Endothelial cell of umbilical vein (primary cell): ENCODE measurements at regions not wholly inside any gene's neighbourhood (a gene's known extent, or its start where the extent isn't known, plus 50 kb on each side); places are given as distances from the start of the nearest gene placed in this dataset.

Source experiments
- BruUV-seq: library from RNA; stranded (reverse); fragments of 400-500 nt; replicated peaks from 2 replicates; lab custom pipeline; 2021; lab: Mats Ljungman, UMichigan
- CTCF ChIA-PET: fragments of 300-600, 350-600 bp; sonication (Branson Sonifier 250); formaldehyde crosslinking; loops from one replicate; lab custom pipeline; 2021; ENCODE audit warnings: antibody characterized with exemption, inconsistent platforms; lab: Charles Lee
- POLR2A ChIA-PET: fragments of 300-600, 350-600 bp; sonication (Branson Sonifier 250); formaldehyde crosslinking; loops from one replicate; lab custom pipeline; 2021; ENCODE audit warnings: antibody characterized with exemption, inconsistent platforms; lab: Charles Lee
- DNase-seq: peaks from one replicate; pipeline ENCODE4 v3.0.0-alpha.2; 2011; ENCODE audit warnings: low read depth, low spot score
- FAIRE-seq: peaks from 2 replicates; lab custom pipeline; 2011; peaks lifted over from hg19 to GRCh38; lab: Jason Lieb, UNC
- H2AFZ ChIP-seq: 2 replicates; pipeline ENCODE4 v1.6.0; 2012; ENCODE audit warnings: low read depth, low read length, control low read depth, inconsistent platforms
- H3K27ac ChIP-seq: 2 replicates; pipeline ENCODE4 v1.5.1; 2011; ENCODE audit warnings: low read depth, mild to moderate bottlenecking, control low read depth, low read length, moderate library complexity; ENCODE audit not compliant: insufficient read depth
- H3K27me3 ChIP-seq, 2 experiments: 2 replicates each; pipeline versions ENCODE4 v1.6.0 to v1.6.1; 2011; ENCODE audit warnings: low read length in 2 of 2, mixed read lengths in 1 of 2; ENCODE audit not compliant: control insufficient read depth in 2 of 2, insufficient read depth in 2 of 2
- H3K36me3 ChIP-seq, 2 experiments: 2 replicates in 1 of 2; 3 replicates in 1 of 2; pipeline ENCODE4 v1.5.1; 2011; ENCODE audit warnings: low read length in 2 of 2, mild to moderate bottlenecking in 1 of 2, moderate library complexity in 1 of 2; ENCODE audit not compliant: control insufficient read depth in 2 of 2, insufficient read depth in 2 of 2; ENCODE audit errors: extremely low read depth in 1 of 2
- H3K4me1 ChIP-seq: 3 replicates; pipeline ENCODE4 v1.5.1; 2011; ENCODE audit warnings: mild to moderate bottlenecking, low read length; ENCODE audit not compliant: control insufficient read depth, insufficient read depth; ENCODE audit errors: extremely low read depth
- H3K4me2 ChIP-seq: 2 replicates; pipeline ENCODE4 v1.6.1; 2011; ENCODE audit warnings: low read length, control low read depth, mixed read lengths; ENCODE audit not compliant: insufficient read depth
- H3K4me3 ChIP-seq, 3 experiments: fragments of 200-600 bp in 1 of 3; sonication (generic), shearing (Covaris generic) in 1 of 3; replicated peaks in 1 of 3; 2 replicates each; pipeline ENCODE4 v1.5.1; 2011 to 2016; ENCODE audit warnings: control low read depth in 3 of 3, low read length in 3 of 3, mild to moderate bottlenecking in 2 of 3, inconsistent platforms in 1 of 3, low read depth in 1 of 3, moderate library complexity in 1 of 3; ENCODE audit not compliant: insufficient read depth in 1 of 3
- H3K79me2 ChIP-seq: 2 replicates; pipeline ENCODE4 v1.6.0; 2012; ENCODE audit warnings: low read length, inconsistent platforms; ENCODE audit not compliant: control insufficient read depth, insufficient read depth
- H3K9ac ChIP-seq: replicated peaks from 2 replicates; pipeline ENCODE3; 2011; ENCODE audit warnings: low read length, control low read depth; ENCODE audit not compliant: insufficient read depth; ENCODE audit errors: extremely low read depth
- H3K9me1 ChIP-seq: replicated peaks from 3 replicates; pipeline ENCODE4 v1.6.0; 2011; ENCODE audit warnings: mild to moderate bottlenecking, low read length; ENCODE audit not compliant: control insufficient read depth, insufficient read depth; ENCODE audit errors: extremely low read depth
- H3K9me3 ChIP-seq: replicated peaks from 2 replicates; pipeline ENCODE4 v1.5.1; 2012; ENCODE audit warnings: low read length, inconsistent platforms; ENCODE audit not compliant: control insufficient read depth, insufficient read depth
- H4K20me1 ChIP-seq: replicated peaks from 2 replicates; pipeline ENCODE3; 2011; ENCODE audit warnings: mild to moderate bottlenecking, low read length; ENCODE audit not compliant: control insufficient read depth, insufficient read depth; ENCODE audit errors: extremely low read depth
- EZH2 ChIP-seq: IDR thresholded peaks from 2 replicates; pipeline ENCODE4 v1.6.1; 2012; ENCODE audit warnings: borderline replicate concordance, low read depth, mild to moderate bottlenecking, moderate library complexity, low read length, inconsistent platforms; ENCODE audit not compliant: severe bottlenecking
- FOS ChIP-seq: IDR thresholded peaks from 2 replicates; pipeline ENCODE4 v1.6.1; 2011; ENCODE audit warnings: mild to moderate bottlenecking, low read length, moderate library complexity, borderline replicate concordance; ENCODE audit not compliant: insufficient read depth
- GATA2 ChIP-seq: IDR thresholded peaks from 2 replicates; pipeline ENCODE4 v1.7.0; 2011; ENCODE audit warnings: low read depth, mild to moderate bottlenecking, moderate library complexity, mixed read lengths, low read length; ENCODE audit not compliant: insufficient read length, insufficient read depth
- JUN ChIP-seq: IDR thresholded peaks from 2 replicates; pipeline ENCODE4 v1.6.1; 2011; ENCODE audit warnings: borderline replicate concordance, low read depth; ENCODE audit not compliant: insufficient read length, insufficient read depth
- MYC ChIP-seq: IDR thresholded peaks from one replicate; pipeline ENCODE4 v1.6.1; 2011; ENCODE audit warnings: mild to moderate bottlenecking, low read depth, low read length
- POLR2A ChIP-seq: IDR thresholded peaks from 2 replicates; pipeline ENCODE4 v1.6.1; 2012; ENCODE audit warnings: low read depth, mild to moderate bottlenecking, control low read depth, low read length
- POLR2AphosphoS5 ChIP-seq: IDR thresholded peaks from 2 replicates; pipeline ENCODE4 v1.6.1; 2012; ENCODE audit warnings: low read depth, mild to moderate bottlenecking, control low read depth, low read length, moderate library complexity; ENCODE audit not compliant: insufficient read depth
- dilution Hi-C: fragments of 300-500 bp; cut with MboI; formaldehyde crosslinking; loops from one replicate; pipeline ENCODE4 v1.15.0; 2019; ENCODE audit warnings: low sequenced_read_pairs; ENCODE audit not compliant: extremely low pct_ligation_motif_present
- intact Hi-C: fragments of 100-400 bp; cut with micrococcal nuclease; formaldehyde crosslinking; loops from one replicate; pipeline ENCODE4 v1.10.0; 2022
- TF ChIP-seq, protein P1 (sequence below): IDR thresholded peaks from 2 replicates; pipeline ENCODE4 v1.6.1; 2011; ENCODE audit not compliant: insufficient read depth, insufficient read length
- TF ChIP-seq, protein P2 (sequence below), 2 donors: IDR thresholded peaks; 1 replicate in 1 of 2; 2 replicates in 1 of 2; pipeline ENCODE4 v1.5.1; 2011; ENCODE audit warnings: low read length in 2 of 2, mild to moderate bottlenecking in 2 of 2, moderate library complexity in 2 of 2, control low read depth in 1 of 2, inconsistent platforms in 1 of 2, low read depth in 1 of 2; ENCODE audit not compliant: insufficient read depth in 1 of 2; ENCODE audit errors: extremely low read depth in 1 of 2

DNA sequence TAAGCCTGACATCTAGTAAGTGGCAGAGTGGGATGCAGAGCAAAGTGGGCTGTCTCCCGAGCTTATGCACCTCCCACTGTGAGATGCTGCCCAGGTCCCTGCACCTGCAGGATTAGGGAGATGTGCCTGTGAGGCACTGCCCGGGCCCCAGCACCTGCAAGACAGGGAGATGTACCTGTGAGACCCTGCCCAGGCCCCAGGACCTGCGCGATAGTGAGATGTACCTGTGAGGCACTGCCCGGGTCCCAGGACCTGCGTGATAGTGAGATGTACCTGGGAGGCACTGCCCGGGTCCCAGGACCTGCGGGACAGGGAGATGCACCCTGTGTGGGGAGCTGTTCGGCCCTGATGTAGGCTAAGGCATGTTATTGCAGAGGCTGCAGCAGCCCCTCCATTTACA is 622.8 kb downstream of the PTPRU start:
- Histone ChIP-seq H3K27me3 (no peaks in the 10 kb centered on the region), H3K4me2 (no peak overlapping the region), H3K9ac (no peak overlapping the region), H3K9me1 (no peaks in the 10 kb centered on the region), H3K79me2 (no peaks in the 10 kb centered on the region), H3K4me1 (no peaks in the 10 kb centered on the region), H3K4me3 (no peak overlapping the region), H3K27ac (no peak overlapping the region), H3K36me3 (no peaks in the 10 kb centered on the region), H4K20me1 (no peaks in the 10 kb centered on the region), H2AFZ (no peak overlapping the region), H3K9me3 (peaks cover 2% of the 10 kb centered on the region)
- POLR2A ChIA-PET, result no interaction called here
- DNase-seq (no peak), FAIRE-seq (no peak)
- intact Hi-C loops (no loop called here), dilution Hi-C loops (no loop called here)
- CTCF ChIA-PET, result no interaction called here
- no TSS peak for BruUV-seq
- TF ChIP-seq POLR2A, result no peak
- TF ChIP-seq GATA2, result no peak
- TF ChIP-seq, protein P1, sequence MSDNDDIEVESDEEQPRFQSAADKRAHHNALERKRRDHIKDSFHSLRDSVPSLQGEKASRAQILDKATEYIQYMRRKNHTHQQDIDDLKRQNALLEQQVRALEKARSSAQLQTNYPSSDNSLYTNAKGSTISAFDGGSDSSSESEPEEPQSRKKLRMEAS, result no peak
- no peak for TF ChIP-seq JUN
- no peak for TF ChIP-seq POLR2AphosphoS5
- TF ChIP-seq, protein P2, sequence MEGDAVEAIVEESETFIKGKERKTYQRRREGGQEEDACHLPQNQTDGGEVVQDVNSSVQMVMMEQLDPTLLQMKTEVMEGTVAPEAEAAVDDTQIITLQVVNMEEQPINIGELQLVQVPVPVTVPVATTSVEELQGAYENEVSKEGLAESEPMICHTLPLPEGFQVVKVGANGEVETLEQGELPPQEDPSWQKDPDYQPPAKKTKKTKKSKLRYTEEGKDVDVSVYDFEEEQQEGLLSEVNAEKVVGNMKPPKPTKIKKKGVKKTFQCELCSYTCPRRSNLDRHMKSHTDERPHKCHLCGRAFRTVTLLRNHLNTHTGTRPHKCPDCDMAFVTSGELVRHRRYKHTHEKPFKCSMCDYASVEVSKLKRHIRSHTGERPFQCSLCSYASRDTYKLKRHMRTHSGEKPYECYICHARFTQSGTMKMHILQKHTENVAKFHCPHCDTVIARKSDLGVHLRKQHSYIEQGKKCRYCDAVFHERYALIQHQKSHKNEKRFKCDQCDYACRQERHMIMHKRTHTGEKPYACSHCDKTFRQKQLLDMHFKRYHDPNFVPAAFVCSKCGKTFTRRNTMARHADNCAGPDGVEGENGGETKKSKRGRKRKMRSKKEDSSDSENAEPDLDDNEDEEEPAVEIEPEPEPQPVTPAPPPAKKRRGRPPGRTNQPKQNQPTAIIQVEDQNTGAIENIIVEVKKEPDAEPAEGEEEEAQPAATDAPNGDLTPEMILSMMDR (IDR thresholded peaks at IDR 0.05; ENCODE audit: extremely low read depth in 1 of 2, insufficient read depth in 1 of 2, low read depth in 1 of 2, low read length in 2 of 2), result no peak
- no peak for TF ChIP-seq MYC
- no peak for TF ChIP-seq FOS
- no peak for TF ChIP-seq EZH2
